K562 (cell line): ENCODE measurements at regions not wholly inside any gene's neighbourhood (a gene's known extent, or its start where the extent isn't known, plus 50 kb on each side); places are given as distances from the start of the nearest gene placed in this dataset.

Experiments used
- ATAC-seq: fragments of 200-7000 bp; cut with Tn5 transposase; 3 replicates; pipeline ENCODE4 v1.9.1; 2020; ENCODE audit warnings: moderate library complexity
- BruUV-seq: library from RNA; stranded (reverse); fragments of 400-500 nt; replicated peaks from 2 replicates; lab custom pipeline; 2021; lab: Mats Ljungman, UMichigan
- CTCF ChIA-PET: fragments of 300-600 bp; formaldehyde crosslinking; extraction: SDS; loops from one replicate; lab custom pipeline; 2021; ENCODE audit warnings: low intra/inter-chr PET ratio; lab: Yijun Ruan, JAX
- POLR2A ChIA-PET: fragments of 300-600, 350-650 bp; sonication (Branson Sonifier 250); formaldehyde crosslinking; extraction: SDS; loops from one replicate; lab custom pipeline; 2021; ENCODE audit warnings: antibody characterized with exemption, inconsistent platforms; lab: Yijun Ruan, JAX
- DNase-seq, 4 experiments: peaks; one replicate each; pipeline versions ENCODE4 v3.0.0 to v3.0.0-alpha.2; 2011 to 2018; ENCODE audit warnings: low spot score in 3 of 4, mixed read lengths in 3 of 4; ENCODE audit errors: extremely low read depth in 1 of 4
- FAIRE-seq: peaks from 2 replicates; lab custom pipeline; 2011; peaks lifted over from hg19 to GRCh38; lab: Jason Lieb, UNC
- H2AFZ ChIP-seq: 2 replicates; pipeline ENCODE4 v1.6.0; 2011; ENCODE audit warnings: low read depth, low read length, control low read depth, inconsistent platforms
- H3K27ac ChIP-seq: fragments of 200-600 bp; 3 replicates; pipeline ENCODE4 v1.8.0; 2011; ENCODE audit warnings: low read depth, mild to moderate bottlenecking, control low read depth, inconsistent platforms, low read length, moderate library complexity, mixed read lengths; ENCODE audit errors: extremely low read depth
- H3K27me3 ChIP-seq, 2 experiments: fragments of 300-600 bp in 1 of 2; 2 replicates in 1 of 2; 3 replicates in 1 of 2; pipeline versions ENCODE4 v1.6.0 to v1.8.0; 2011; ENCODE audit warnings: inconsistent platforms in 2 of 2, low read length in 2 of 2, mild to moderate bottlenecking in 1 of 2, mixed read lengths in 1 of 2, moderate library complexity in 1 of 2; ENCODE audit not compliant: control insufficient read depth in 2 of 2, insufficient read depth in 2 of 2
- H3K36me3 ChIP-seq: fragments of 300-600 bp; 3 replicates; pipeline ENCODE4 v1.8.0; 2011; ENCODE audit warnings: mild to moderate bottlenecking, low read length, inconsistent platforms; ENCODE audit not compliant: control insufficient read depth, insufficient read depth
- H3K4me1 ChIP-seq, 2 experiments: fragments of 200-600 bp in 1 of 2; replicated peaks in 1 of 2; 2 replicates in 1 of 2; 3 replicates in 1 of 2; pipeline versions ENCODE4 v1.5.1 to v1.8.0; 2011; ENCODE audit warnings: inconsistent platforms in 2 of 2, low read length in 2 of 2, mild to moderate bottlenecking in 1 of 2, mixed read lengths in 1 of 2, moderate library complexity in 1 of 2; ENCODE audit not compliant: control insufficient read depth in 2 of 2, insufficient read depth in 2 of 2
- H3K4me2 ChIP-seq: 2 replicates; pipeline ENCODE4 v1.6.1; 2011; ENCODE audit warnings: low read length, control low read depth, inconsistent platforms, mixed read lengths; ENCODE audit not compliant: insufficient read depth
- H3K4me3 ChIP-seq: fragments of 200-600 bp; sonication (generic), shearing (Covaris generic); 2 replicates; pipeline ENCODE4 v1.5.1; 2016; ENCODE audit warnings: control low read depth, inconsistent platforms
- H3K79me2 ChIP-seq: fragments of 200-600 bp; 3 replicates; pipeline ENCODE4 v1.8.0; 2011; ENCODE audit warnings: low read length, inconsistent platforms; ENCODE audit not compliant: control insufficient read depth, insufficient read depth
- H3K9ac ChIP-seq, 2 experiments: 2 replicates each; pipeline versions ENCODE4 v1.6.0 to v1.6.1; 2011; ENCODE audit warnings: low read depth in 2 of 2, low read length in 2 of 2, control low read depth in 1 of 2, inconsistent platforms in 1 of 2, mild to moderate bottlenecking in 1 of 2, mixed read lengths in 1 of 2; ENCODE audit not compliant: insufficient read depth in 1 of 2
- H3K9me1 ChIP-seq: one replicate; pipeline ENCODE4 v1.6.0; 2011; ENCODE audit warnings: inconsistent platforms, mild to moderate bottlenecking, low read length, moderate library complexity; ENCODE audit not compliant: control insufficient read depth, insufficient read depth
- H3K9me3 ChIP-seq: replicated peaks from 2 replicates; pipeline ENCODE4 v1.5.1; 2011; ENCODE audit warnings: low read depth, low read length, inconsistent platforms; ENCODE audit not compliant: control insufficient read depth, insufficient read depth
- H4K20me1 ChIP-seq: replicated peaks from 2 replicates; pipeline ENCODE4 v1.6.1; 2011; ENCODE audit warnings: low read length, inconsistent platforms, mixed read lengths; ENCODE audit not compliant: control insufficient read depth, insufficient read depth
- BRF2 ChIP-seq: IDR thresholded peaks from 3 replicates; pipeline ENCODE4 v1.6.1; 2011; ENCODE audit warnings: borderline replicate concordance, mild to moderate bottlenecking; ENCODE audit not compliant: insufficient read length, insufficient read depth
- CBFA2T3 ChIP-seq: fragments of 450-650 bp; IDR thresholded peaks from 2 replicates; pipeline ENCODE4 v1.6.1; 2017
- ILF3 ChIP-seq: fragments of 450-650 bp; IDR thresholded peaks from 2 replicates; pipeline ENCODE4 v1.6.1; 2018; ENCODE audit warnings: antibody characterized with exemption, mild to moderate bottlenecking, moderate library complexity, borderline replicate concordance
- IRF9 ChIP-seq: fragments of 450-650 bp; IDR thresholded peaks from 2 replicates; pipeline ENCODE4 v1.6.1; 2016; ENCODE audit warnings: missing biosample characterization, missing genetic modification characterization
- KAT2B ChIP-seq: IDR thresholded peaks from one replicate; pipeline ENCODE4 v1.6.1; 2012; ENCODE audit warnings: low read depth, mild to moderate bottlenecking, control low read depth, inconsistent platforms, low read length, moderate library complexity
- in situ Hi-C: fragments of 300-500 bp; cut with MboI; formaldehyde crosslinking; loops from 4 replicates; pipeline ENCODE4 v1.15.0; 2018; ENCODE audit warnings: inconsistent platforms, mixed read lengths
- intact Hi-C: fragments of 100-400 bp; cut with micrococcal nuclease; formaldehyde crosslinking; loops from 2 replicates; pipeline ENCODE4 v1.14.2; 2022
- TF ChIP-seq, protein P1 (sequence below): fragments of 450-650 bp; IDR thresholded peaks from 2 replicates; pipeline ENCODE4 v1.6.1; 2016; ENCODE audit warnings: mild to moderate bottlenecking

- no peak for TF ChIP-seq BRF2
- no peak for TF ChIP-seq IRF9
- TF ChIP-seq, protein P1, sequence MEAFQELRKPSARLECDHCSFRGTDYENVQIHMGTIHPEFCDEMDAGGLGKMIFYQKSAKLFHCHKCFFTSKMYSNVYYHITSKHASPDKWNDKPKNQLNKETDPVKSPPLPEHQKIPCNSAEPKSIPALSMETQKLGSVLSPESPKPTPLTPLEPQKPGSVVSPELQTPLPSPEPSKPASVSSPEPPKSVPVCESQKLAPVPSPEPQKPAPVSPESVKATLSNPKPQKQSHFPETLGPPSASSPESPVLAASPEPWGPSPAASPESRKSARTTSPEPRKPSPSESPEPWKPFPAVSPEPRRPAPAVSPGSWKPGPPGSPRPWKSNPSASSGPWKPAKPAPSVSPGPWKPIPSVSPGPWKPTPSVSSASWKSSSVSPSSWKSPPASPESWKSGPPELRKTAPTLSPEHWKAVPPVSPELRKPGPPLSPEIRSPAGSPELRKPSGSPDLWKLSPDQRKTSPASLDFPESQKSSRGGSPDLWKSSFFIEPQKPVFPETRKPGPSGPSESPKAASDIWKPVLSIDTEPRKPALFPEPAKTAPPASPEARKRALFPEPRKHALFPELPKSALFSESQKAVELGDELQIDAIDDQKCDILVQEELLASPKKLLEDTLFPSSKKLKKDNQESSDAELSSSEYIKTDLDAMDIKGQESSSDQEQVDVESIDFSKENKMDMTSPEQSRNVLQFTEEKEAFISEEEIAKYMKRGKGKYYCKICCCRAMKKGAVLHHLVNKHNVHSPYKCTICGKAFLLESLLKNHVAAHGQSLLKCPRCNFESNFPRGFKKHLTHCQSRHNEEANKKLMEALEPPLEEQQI: no peak
- no peak for TF ChIP-seq ILF3
These were observed 90.4 kb upstream of the RASGEF1B start (continued) for GRCh38 chr4:81562093-81562492.

GRCh38 chr4:81557306-81557705 lies 85.6 kb upstream of the RASGEF1B start:
- intact Hi-C loops: no loop called here

More at GRCh38 chr4:81557306-81557705, 85.6 kb upstream of the RASGEF1B start:
- FAIRE-seq: no peak
- no peaks in the 10 kb centered on the region for H4K20me1 ChIP-seq
- H3K27ac ChIP-seq: no peak overlapping the region
- no peaks in the 10 kb centered on the region for H3K9me1 ChIP-seq
- no peaks in the 10 kb centered on the region for H3K4me1 ChIP-seq
- CTCF ChIA-PET: no interaction called here
- H3K27me3 ChIP-seq: no peaks in the 10 kb centered on the region
- POLR2A ChIA-PET: no interaction called here
- H3K79me2 ChIP-seq: no peaks in the 10 kb centered on the region
- H3K9me3 ChIP-seq: no peaks in the 10 kb centered on the region
- H2AFZ ChIP-seq: no peak overlapping the region
- TF ChIP-seq KAT2B (no peak), CBFA2T3 (0 out of 2 replicates have a peak, but pooled peaks have one; percentile 11)
- H3K4me2 ChIP-seq: no peak overlapping the region
- in situ Hi-C loops: no loop called here
- no peak for DNase-seq
- H3K4me3 ChIP-seq: no peak overlapping the region
- H3K9ac ChIP-seq: no peak overlapping the region
- no peaks in the 10 kb centered on the region for H3K36me3 ChIP-seq
- no TSS peak for BruUV-seq
- ATAC-seq: no peak
